Stromal cell of bone marrow (primary cell): ENCODE measurements at regions not wholly inside any gene's neighbourhood (a gene's known extent, or its start where the extent isn't known, plus 50 kb on each side); places are given as distances from the start of the nearest gene placed in this dataset.

Experiments
- DNase-seq: peaks from one replicate; pipeline ENCODE4 v3.0.0-alpha.2; 2012; ENCODE audit warnings: low read depth

DNA sequence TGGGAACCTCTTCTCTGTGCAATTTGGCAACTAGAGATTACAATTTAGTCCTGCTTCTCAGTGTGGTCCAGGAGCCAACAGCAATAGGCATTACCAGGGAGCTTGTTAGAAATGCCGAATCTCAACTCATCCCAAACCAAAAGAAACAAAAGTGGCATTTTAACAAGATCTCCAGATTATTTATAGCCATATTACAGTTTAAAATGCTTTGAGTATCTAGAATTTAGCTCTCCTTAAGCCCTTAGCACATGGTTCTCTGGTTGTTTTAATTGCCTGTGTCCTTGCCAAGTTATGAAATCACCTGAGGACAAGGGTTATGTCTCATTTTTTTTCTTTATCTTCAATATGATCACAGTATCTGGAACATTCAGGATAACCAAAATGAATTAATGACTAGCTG lies 51.6 kb upstream of the TAS2R1 start:
- no peak for DNase-seq
